Glomerular endothelial cell (primary cell): ENCODE measurements at regions not wholly inside any gene's neighbourhood (a gene's known extent, or its start where the extent isn't known, plus 50 kb on each side); places are given as distances from the start of the nearest gene placed in this dataset.

Source experiments
- DNase-seq: peaks from one replicate; pipeline ENCODE4 v3.0.0-alpha.2; 2011; ENCODE audit warnings: low read depth, low spot score; ENCODE audit errors: extremely low read depth

DNA sequence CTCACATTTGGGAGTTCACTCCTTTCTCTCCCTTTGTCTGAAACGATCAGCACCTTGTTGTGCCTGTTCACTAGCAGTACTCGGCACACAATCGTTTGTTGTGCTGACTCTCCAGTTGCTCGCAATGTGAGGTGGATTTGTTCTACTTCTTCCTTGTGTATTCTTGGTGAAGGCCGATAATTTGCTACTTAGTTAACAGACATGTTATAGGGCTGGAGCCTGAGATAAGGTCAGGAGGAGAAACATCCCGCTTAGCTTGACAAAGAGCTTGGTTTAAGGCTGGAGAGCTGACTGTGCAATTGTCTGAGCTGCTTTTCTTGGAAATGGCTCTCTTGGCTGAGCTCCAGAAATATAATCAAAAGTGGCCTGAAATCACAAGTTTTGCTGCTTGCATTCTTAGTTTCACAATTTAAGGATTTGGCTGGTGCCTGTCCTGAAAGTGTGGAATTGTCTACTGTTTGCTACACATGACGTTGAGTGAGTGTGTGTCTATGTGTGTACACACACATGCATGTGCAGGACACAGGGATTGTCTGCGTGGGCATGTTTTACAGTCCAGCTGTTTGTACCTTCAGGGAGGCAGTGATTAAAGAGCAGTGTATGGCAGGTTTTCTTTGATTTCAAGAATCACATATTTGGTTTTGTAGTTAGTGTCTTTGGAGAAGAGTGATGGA lies 77.7 kb downstream of the ARF6 start:
- no peak for DNase-seq

DNA sequence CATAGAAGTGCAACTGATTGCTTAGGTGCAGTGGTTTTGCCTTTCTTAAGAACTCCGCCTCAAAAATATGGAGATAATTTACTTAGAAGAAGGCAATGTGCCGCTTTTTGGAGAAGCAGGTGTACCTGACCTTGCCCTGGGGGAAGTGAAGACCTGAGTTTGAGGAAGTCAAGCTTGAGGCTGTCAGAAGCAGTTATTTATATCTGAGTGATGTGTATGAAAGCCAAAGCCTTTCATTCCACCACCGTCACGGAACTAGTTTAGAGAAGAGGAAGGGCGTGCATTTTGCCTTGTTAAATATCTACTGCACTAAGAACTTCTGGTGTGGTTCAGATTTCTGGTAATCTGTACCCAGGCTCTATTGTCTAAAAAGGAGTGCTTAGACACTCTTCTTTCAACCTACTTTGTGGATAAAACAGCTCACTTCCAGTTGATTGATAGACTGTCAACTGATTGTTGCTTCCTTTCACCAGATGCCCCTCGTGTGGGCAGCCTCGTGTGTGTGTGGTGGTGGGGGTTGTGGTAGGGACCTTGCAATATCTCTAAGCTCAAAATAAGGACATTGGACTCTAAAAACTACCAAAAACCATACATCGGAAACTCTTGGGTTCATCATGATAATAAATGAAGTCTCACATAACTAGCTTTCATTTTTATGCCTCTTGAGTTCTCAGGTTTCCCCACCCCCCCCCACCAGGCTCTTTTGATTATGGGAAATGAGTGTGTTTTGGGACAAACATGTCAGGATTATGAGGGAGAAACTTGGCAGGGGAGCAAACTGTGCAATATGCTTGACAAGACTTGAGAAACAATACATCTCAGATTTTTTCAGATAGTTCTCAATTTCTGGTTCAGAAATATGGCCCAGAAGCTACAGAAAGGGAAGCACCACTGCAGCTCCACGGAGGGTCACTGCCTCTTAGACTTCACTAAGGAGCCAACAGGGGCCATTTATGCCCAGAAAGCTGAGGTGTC lies 78.6 kb downstream of the ARF6 start:
- no peak for DNase-seq

DNA sequence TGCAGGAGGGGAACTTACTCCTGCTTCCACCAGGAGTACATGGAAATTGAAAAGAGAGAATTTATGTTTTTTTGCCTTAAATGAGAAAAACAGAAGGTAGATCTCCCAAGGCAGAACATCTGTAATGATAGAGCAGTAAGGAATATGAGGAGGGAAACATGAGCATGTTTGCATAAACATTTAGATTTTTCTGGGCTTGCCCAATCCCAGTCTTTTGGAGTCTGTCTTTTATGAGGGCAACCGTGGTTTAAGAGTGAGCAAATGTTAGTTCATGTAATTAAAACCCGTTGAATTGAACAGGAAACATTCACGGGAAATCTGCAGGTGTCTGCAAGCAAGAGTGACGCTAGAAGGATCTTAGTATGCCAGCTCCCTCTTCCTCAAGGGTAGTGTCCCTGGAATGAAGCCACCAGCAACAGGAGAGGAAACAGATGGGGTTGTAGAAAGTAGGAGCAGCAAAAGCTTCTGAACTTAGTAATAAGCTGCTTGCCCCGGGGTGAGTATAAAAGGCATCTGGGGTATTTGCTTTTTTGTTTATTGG lies 79.3 kb downstream of the ARF6 start:
- peak; percentile 85 for DNase-seq

DNA sequence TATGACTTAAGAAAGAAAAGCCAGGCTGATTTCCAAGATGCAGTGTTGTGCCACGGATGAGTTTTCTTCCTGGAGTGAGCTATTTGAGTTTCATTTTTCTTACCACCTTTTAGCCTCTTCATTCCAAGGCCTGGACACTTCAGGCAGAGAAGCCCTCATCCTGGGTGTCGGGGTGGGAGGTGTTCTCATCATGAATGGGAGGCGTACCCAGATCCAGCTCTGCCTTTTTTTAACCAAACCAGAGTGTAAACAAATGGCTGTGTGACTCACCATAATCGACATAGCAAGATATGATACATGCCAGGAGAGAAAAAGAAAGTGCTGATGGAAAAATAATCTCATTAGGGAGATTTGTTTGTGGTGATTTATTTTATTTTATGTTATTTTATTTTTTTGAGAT lies 79.9 kb downstream of the ARF6 start:
- DNase-seq = no peak

DNA sequence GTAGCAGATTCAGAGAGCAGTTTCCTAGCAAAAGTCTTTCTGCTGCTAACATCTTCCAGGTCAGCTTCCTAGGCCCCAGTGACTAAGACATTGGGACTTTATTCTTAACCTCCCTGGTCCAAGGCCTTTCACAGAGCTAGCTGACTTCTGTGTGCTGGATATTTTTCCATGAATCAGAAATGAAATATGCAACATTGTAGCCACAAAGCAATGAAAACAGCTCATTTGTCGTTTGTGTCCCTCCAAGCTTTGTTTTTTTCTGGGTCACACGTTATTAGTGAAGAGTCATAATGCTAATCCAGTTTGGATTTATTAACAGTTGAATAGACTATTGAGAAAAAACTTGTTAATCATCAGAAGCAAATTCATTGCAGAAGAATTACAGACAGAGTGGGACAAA lies 82.4 kb downstream of the ARF6 start:
- no peak for DNase-seq

DNA sequence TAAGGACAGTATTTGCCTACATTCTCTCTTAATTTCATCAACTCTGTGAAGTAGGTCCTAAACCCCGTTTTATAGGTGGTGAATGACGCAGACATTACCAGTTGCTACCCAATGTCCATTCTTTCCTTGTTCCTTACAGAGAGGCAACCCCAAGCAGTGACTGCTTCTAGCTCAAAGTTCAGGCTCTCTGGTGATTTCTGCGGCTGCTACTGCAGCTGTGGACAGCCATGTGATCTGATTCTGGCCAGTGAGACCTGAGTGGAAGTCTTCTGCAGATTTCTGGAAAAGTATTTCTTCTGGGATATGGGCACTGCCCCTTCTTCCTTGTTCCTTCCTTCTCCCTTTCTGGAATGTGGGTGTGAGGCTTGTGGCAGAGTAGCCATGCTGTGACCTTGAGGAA lies 82.9 kb downstream of the ARF6 start:
- no peak for DNase-seq

DNA sequence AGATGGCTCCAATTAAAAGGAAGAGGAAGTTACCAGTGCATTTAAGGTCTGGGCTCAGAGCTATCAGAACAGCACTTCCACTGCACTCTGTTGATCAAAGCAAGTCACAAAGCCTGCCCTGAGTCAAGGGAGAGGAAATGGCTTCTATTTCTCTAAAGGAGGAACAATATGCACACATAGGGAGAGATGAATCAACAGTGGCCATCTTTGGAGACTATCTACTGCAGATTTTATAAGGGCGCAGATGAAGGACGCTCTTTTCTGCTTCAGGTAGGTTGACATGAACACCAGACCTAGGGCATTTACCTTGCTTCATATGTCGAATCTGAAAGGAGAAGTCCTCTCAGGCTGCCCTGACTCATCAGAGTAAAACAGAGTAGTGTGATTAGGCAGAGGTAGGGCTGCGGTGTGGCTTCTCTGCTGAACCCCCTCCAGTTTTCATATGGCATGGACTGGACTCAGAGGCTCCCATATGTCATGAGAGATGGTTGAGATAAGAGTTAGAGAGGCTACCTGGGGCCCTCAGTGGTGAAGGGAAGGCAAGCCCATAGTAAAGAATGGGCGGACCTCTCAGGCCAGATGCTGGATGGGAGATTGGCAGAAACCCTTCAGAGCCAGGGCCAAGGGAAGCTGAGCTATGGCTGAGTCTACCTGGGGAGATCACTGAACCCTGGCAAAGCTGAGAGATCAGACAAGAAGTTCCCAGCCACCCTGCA lies 84.4 kb downstream of the ARF6 start:
- no peak for DNase-seq

DNA sequence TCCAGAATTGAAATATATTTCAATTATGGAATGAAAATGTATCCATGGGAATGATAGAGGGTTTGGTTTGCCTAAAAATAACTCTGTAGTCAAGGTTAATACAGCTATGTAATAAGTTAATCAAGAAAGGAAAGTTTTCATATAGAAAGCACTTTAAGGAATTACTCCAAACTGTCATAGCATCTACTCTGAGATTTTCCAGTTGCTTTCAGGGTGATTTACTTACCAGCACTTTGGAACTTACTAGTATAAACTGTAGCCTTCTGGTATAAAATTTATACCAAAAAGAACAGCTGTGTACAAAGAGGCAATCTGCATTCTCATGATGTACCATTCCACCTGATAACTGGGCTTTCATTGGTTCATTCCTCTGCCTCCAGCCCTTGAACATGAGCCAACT lies 87.1 kb downstream of the ARF6 start:
- no peak for DNase-seq

DNA sequence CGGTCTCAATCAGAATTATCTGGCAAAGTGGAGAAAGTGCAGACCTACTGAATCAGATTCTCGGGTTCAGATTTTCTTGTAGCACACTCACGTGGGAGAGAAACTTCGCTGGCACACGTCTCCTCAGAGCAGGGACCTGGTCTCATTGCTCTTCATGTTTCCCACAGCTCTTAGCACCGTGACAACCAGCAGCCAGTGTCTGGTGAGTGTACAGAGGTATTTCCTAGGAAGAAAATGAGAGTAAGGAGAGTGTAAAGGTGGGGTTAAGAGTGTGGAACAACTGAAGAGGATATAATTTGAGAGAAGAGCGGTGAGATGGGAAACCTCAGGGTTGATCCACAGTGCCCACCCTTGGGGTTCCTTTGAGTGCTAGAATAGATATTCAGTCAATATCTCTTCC lies 89.2 kb downstream of the ARF6 start:
- DNase-seq = no peak

DNA sequence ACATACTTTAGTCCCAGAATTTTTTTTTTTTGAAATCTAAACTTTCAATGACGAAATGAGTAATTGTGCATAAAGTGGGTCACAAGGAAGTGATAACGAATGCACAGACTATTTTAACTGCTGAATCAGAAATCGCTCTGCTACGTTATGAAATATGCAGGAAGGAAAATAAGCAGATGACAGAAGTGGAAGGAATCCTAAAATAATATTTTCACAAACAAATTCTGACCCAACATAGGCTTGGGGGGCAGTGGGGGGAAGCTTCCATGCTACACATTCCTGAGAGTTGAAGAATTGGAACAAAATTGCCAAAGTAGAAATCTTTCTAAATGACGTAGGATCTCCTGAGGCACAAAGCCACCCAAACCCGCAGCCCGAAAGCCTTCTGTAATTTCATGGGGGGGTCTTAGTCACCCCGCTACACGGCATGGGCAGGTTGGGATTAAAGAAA lies 89.6 kb downstream of the ARF6 start:
- peak; percentile 73 for DNase-seq

DNA sequence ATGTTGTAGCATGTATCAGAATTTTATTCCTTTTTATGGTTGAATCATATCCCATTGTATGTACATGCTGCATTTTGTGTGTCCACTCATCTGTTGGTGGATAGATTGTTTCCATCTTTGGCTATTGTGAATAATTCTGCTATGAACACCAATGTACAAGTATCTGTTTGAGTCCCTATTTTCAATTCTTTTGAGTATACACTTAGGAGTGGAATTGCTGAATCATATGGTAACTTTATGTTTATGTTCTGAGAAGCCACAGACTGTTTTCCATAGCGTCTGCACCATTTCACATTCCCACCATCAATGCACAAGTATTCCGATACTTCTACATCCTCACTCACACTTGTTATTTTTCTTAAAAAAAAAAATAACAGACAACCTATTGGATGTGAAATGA lies 91.5 kb downstream of the ARF6 start:
- DNase-seq = no peak

DNA sequence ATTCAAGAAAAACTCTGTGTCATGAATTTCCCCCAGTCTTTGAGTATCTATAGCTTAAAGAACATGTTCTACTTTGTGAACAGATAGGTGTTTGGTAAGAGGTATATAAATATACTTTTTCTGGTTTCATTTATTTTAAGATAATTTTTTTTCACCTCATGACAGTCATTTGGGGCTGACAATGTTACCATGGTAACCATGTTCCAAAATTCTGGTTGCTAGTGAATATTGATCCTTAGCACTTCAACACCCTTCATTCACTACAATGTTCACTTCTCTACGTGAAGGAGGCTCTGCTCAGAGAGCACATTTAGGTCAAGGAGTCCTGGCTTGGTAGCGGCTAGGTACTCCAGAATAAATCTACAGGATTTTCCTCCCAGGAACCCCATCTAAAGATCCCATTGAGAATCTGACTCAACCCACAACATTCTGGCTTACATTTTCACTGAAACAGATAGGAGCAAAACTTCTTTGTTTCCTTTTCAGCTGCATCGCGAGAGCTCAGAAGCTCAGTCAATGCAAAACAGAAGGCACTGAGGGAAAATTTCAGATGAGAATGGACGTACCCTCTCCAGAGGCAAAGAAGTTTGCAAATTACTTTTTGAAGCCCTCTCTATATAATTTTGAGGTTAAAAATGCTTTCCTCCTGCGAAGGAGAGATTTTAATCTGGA lies 93.6 kb downstream of the ARF6 start:
- DNase-seq = no peak

DNA sequence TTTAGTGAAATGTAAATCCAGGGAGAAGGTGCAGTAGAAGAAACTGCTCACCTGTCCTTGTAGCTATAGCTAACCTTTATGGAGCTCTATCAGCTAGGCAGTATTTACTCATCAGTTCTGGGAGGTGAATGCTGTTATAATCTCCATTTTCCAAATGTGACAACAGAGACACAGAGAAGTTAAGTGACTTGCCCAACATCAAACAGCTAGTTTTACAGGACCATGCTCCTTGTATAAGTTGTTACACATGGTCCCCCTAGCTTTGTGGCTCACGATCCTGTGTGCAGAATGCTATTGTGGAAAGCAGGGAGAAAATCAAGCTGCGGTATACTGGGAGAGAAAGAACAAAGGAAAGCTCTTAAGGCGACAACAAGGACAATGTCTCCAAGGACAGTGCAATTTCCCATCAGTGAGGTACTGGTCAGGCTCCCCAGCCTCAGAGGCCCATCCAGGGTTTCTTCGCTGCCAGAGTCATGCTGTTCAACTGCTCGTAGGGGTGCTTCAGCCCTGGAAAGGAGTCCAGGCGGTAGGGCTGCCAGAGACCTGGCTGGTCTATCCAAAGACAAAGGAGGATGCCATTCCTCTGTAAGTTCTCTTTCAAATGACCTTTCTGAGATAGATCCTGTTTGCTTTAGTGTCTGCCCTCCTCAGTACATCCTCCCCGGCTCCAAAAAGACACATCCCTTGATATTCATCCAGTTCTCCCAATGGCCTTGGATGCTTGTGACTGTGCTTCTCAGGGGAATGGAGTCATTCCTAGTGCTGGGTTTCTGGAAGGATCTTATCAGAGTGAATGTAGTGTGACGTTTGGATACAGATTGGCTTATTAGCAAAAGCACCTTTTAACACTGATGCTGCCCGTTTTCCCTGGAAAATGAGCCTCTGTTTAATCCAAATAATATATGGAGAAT lies 95.5 kb downstream of the ARF6 start:
- no peak for DNase-seq

DNA sequence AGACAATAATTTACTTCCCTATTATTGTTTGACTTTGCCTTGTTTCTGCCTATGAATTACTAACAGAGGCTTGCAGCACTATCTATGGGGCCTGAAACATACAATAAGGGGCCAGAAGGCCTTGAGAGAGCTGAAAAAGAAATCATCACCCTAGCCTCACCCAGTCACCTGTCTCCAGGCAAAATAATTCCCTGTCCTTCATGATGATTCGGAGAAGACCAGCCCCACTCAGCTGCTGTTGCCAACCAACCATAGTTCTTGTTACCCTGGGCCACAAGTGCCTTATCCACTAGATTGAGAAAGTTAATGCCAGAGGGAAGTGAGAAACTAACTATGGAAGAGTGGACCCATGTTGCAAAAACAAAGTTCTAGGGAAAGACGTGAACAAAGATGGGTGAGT lies 97.1 kb downstream of the ARF6 start:
- DNase-seq = no peak

DNA sequence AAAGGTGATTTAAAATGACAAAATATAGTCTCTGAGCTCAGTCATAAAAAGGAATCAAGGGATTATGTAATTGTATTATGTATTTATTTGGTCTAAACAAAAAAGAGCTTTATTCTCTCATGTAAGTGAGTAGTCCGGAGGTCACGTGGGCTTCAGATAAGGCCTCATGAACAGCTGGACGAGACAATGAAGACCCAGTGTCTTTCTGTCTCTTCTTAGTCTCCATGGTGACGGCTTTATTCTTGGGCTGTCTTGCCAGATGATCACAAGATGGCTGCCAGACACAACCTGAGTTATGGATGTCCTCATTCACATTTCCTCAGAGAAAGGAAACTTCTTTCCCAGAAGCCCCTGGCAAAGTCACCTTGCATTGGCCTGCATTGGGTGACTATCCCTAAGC lies 98.6 kb downstream of the ARF6 start:
- DNase-seq = no peak

DNA sequence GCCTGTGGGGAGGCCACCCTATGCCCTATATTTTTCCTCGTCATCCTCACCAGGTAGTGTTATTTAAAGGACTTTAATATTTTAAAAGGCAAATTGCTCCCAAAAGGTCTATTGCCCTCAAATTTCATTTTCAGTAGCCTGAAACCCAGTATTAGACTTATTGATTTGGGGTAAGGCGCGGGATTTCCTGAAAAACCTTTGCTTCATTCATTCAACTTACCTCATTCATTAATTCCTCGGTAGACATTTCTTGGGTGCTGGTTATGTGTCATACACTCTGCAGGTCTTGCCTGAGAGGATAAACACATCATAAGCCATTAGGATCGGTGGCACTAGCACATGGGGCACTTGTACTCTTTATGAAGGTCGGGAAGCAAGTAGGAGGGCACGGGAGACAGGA lies 99.2 kb downstream of the ARF6 start:
- DNase-seq = no peak

DNA sequence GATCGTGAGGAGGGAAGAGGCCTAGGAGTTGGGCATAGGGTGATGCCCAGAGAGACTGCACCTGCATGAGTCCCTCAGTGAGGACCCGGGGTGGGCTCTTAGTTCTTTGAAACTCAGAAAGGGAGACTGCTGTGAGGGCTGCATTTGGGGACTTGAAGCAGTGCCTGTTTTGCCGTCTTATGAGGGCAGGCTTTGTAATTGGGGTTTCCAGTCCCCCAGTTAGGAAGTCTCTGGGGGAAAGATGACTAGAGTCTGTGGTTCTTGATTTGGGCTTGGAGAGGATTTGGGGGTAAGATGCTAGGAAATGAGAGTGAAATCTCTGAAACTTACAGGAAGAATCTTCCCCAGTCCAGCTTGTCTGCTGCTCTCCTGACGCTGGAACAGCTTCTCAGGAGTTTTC lies 99.6 kb downstream of the ARF6 start:
- DNase-seq = no peak

DNA sequence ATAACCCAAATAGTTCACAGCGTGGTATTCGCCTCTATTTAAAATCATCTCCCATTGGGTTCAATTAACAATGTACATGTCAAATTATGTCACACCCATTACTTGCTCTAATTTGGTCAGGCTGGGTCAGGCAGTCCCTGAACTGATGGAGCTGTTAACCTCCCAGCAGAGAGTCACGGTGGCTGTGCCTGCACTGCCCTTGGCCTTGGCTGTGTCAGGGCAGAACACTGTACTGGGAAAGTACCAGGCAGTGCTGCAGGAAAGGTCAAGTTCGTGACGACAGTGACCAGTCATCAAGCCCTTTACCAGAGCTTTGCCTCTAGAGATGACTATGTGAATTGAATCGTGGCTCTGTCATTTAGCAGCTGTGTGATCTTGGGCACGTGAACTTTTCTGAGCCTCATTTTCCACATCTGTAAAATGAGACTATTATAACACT lies 100.0 kb downstream of the ARF6 start:
- DNase-seq = no peak

DNA sequence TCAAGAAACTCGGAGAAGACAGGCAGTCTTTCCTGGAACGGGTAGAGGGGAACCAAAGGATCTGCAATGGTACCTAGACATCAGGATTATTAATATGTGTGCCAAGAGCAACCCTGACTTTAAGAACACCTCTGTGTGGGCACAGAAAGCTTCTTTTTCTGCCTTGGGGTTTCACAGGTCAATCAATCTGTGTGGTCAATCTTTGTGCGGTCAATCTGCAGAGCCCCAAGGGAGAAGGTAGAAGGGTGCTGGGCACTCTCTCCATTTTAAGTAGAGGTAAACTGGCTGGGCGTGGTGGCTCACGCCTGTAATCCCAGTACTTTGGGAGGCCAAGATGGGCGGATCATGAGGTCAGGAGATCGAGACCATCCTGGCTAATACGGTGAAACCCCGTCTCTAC lies 100.7 kb downstream of the ARF6 start:
- no peak for DNase-seq
